ENCODE measurements at regions not wholly inside any gene's neighbourhood (a gene's known extent, or its start where the extent isn't known, plus 50 kb on each side); places are given as distances from the start of the nearest gene placed in this dataset.

- TF ChIP-seq CTCF (conservative IDR thresholded peaks at IDR 0.05; ENCODE audit: low read length), result no peak
- no peak for TF ChIP-seq EZH2phosphoT487 (IDR thresholded peaks at IDR 0.05; ENCODE audit: borderline replicate concordance)
These were observed 147.1 kb upstream of the ZNF618 start for GRCh38 chr9:113728989-113729388.
